Endothelial cell of umbilical vein (primary cell): ENCODE measurements at regions not wholly inside any gene's neighbourhood (a gene's known extent, or its start where the extent isn't known, plus 50 kb on each side); places are given as distances from the start of the nearest gene placed in this dataset.

Experiments used
- BruUV-seq: library from RNA; stranded (reverse); fragments of 400-500 nt; replicated peaks from 2 replicates; lab custom pipeline; 2021; lab: Mats Ljungman, UMichigan
- CTCF ChIA-PET: fragments of 300-600, 350-600 bp; sonication (Branson Sonifier 250); formaldehyde crosslinking; loops from one replicate; lab custom pipeline; 2021; ENCODE audit warnings: antibody characterized with exemption, inconsistent platforms; lab: Charles Lee
- POLR2A ChIA-PET: fragments of 300-600, 350-600 bp; sonication (Branson Sonifier 250); formaldehyde crosslinking; loops from one replicate; lab custom pipeline; 2021; ENCODE audit warnings: antibody characterized with exemption, inconsistent platforms; lab: Charles Lee
- DNase-seq: peaks from one replicate; pipeline ENCODE4 v3.0.0-alpha.2; 2011; ENCODE audit warnings: low read depth, low spot score
- FAIRE-seq: peaks from 2 replicates; lab custom pipeline; 2011; peaks lifted over from hg19 to GRCh38; lab: Jason Lieb, UNC
- H2AFZ ChIP-seq: 2 replicates; pipeline ENCODE4 v1.6.0; 2012; ENCODE audit warnings: low read depth, low read length, control low read depth, inconsistent platforms
- H3K27ac ChIP-seq: 2 replicates; pipeline ENCODE4 v1.5.1; 2011; ENCODE audit warnings: low read depth, mild to moderate bottlenecking, control low read depth, low read length, moderate library complexity; ENCODE audit not compliant: insufficient read depth
- H3K27me3 ChIP-seq, 2 experiments: 2 replicates each; pipeline versions ENCODE4 v1.6.0 to v1.6.1; 2011; ENCODE audit warnings: low read length in 2 of 2, mixed read lengths in 1 of 2; ENCODE audit not compliant: control insufficient read depth in 2 of 2, insufficient read depth in 2 of 2
- H3K36me3 ChIP-seq, 2 experiments: 2 replicates in 1 of 2; 3 replicates in 1 of 2; pipeline ENCODE4 v1.5.1; 2011; ENCODE audit warnings: low read length in 2 of 2, mild to moderate bottlenecking in 1 of 2, moderate library complexity in 1 of 2; ENCODE audit not compliant: control insufficient read depth in 2 of 2, insufficient read depth in 2 of 2; ENCODE audit errors: extremely low read depth in 1 of 2
- H3K4me1 ChIP-seq: 3 replicates; pipeline ENCODE4 v1.5.1; 2011; ENCODE audit warnings: mild to moderate bottlenecking, low read length; ENCODE audit not compliant: control insufficient read depth, insufficient read depth; ENCODE audit errors: extremely low read depth
- H3K4me2 ChIP-seq: 2 replicates; pipeline ENCODE4 v1.6.1; 2011; ENCODE audit warnings: low read length, control low read depth, mixed read lengths; ENCODE audit not compliant: insufficient read depth
- H3K4me3 ChIP-seq, 3 experiments: fragments of 200-600 bp in 1 of 3; sonication (generic), shearing (Covaris generic) in 1 of 3; replicated peaks in 1 of 3; 2 replicates each; pipeline ENCODE4 v1.5.1; 2011 to 2016; ENCODE audit warnings: control low read depth in 3 of 3, low read length in 3 of 3, mild to moderate bottlenecking in 2 of 3, inconsistent platforms in 1 of 3, low read depth in 1 of 3, moderate library complexity in 1 of 3; ENCODE audit not compliant: insufficient read depth in 1 of 3
- H3K79me2 ChIP-seq: 2 replicates; pipeline ENCODE4 v1.6.0; 2012; ENCODE audit warnings: low read length, inconsistent platforms; ENCODE audit not compliant: control insufficient read depth, insufficient read depth
- H3K9ac ChIP-seq: replicated peaks from 2 replicates; pipeline ENCODE3; 2011; ENCODE audit warnings: low read length, control low read depth; ENCODE audit not compliant: insufficient read depth; ENCODE audit errors: extremely low read depth
- H3K9me1 ChIP-seq: replicated peaks from 3 replicates; pipeline ENCODE4 v1.6.0; 2011; ENCODE audit warnings: mild to moderate bottlenecking, low read length; ENCODE audit not compliant: control insufficient read depth, insufficient read depth; ENCODE audit errors: extremely low read depth
- H3K9me3 ChIP-seq: replicated peaks from 2 replicates; pipeline ENCODE4 v1.5.1; 2012; ENCODE audit warnings: low read length, inconsistent platforms; ENCODE audit not compliant: control insufficient read depth, insufficient read depth
- H4K20me1 ChIP-seq: replicated peaks from 2 replicates; pipeline ENCODE3; 2011; ENCODE audit warnings: mild to moderate bottlenecking, low read length; ENCODE audit not compliant: control insufficient read depth, insufficient read depth; ENCODE audit errors: extremely low read depth
- EZH2 ChIP-seq: IDR thresholded peaks from 2 replicates; pipeline ENCODE4 v1.6.1; 2012; ENCODE audit warnings: borderline replicate concordance, low read depth, mild to moderate bottlenecking, moderate library complexity, low read length, inconsistent platforms; ENCODE audit not compliant: severe bottlenecking
- FOS ChIP-seq: IDR thresholded peaks from 2 replicates; pipeline ENCODE4 v1.6.1; 2011; ENCODE audit warnings: mild to moderate bottlenecking, low read length, moderate library complexity, borderline replicate concordance; ENCODE audit not compliant: insufficient read depth
- GATA2 ChIP-seq: IDR thresholded peaks from 2 replicates; pipeline ENCODE4 v1.7.0; 2011; ENCODE audit warnings: low read depth, mild to moderate bottlenecking, moderate library complexity, mixed read lengths, low read length; ENCODE audit not compliant: insufficient read length, insufficient read depth
- JUN ChIP-seq: IDR thresholded peaks from 2 replicates; pipeline ENCODE4 v1.6.1; 2011; ENCODE audit warnings: borderline replicate concordance, low read depth; ENCODE audit not compliant: insufficient read length, insufficient read depth
- MYC ChIP-seq: IDR thresholded peaks from one replicate; pipeline ENCODE4 v1.6.1; 2011; ENCODE audit warnings: mild to moderate bottlenecking, low read depth, low read length
- POLR2A ChIP-seq: IDR thresholded peaks from 2 replicates; pipeline ENCODE4 v1.6.1; 2012; ENCODE audit warnings: low read depth, mild to moderate bottlenecking, control low read depth, low read length
- POLR2AphosphoS5 ChIP-seq: IDR thresholded peaks from 2 replicates; pipeline ENCODE4 v1.6.1; 2012; ENCODE audit warnings: low read depth, mild to moderate bottlenecking, control low read depth, low read length, moderate library complexity; ENCODE audit not compliant: insufficient read depth
- dilution Hi-C: fragments of 300-500 bp; cut with MboI; formaldehyde crosslinking; loops from one replicate; pipeline ENCODE4 v1.15.0; 2019; ENCODE audit warnings: low sequenced_read_pairs; ENCODE audit not compliant: extremely low pct_ligation_motif_present
- intact Hi-C: fragments of 100-400 bp; cut with micrococcal nuclease; formaldehyde crosslinking; loops from one replicate; pipeline ENCODE4 v1.10.0; 2022
- TF ChIP-seq, protein P1 (sequence below): IDR thresholded peaks from 2 replicates; pipeline ENCODE4 v1.6.1; 2011; ENCODE audit not compliant: insufficient read depth, insufficient read length
- TF ChIP-seq, protein P2 (sequence below), 2 donors: IDR thresholded peaks; 1 replicate in 1 of 2; 2 replicates in 1 of 2; pipeline ENCODE4 v1.5.1; 2011; ENCODE audit warnings: low read length in 2 of 2, mild to moderate bottlenecking in 2 of 2, moderate library complexity in 2 of 2, control low read depth in 1 of 2, inconsistent platforms in 1 of 2, low read depth in 1 of 2; ENCODE audit not compliant: insufficient read depth in 1 of 2; ENCODE audit errors: extremely low read depth in 1 of 2

DNA sequence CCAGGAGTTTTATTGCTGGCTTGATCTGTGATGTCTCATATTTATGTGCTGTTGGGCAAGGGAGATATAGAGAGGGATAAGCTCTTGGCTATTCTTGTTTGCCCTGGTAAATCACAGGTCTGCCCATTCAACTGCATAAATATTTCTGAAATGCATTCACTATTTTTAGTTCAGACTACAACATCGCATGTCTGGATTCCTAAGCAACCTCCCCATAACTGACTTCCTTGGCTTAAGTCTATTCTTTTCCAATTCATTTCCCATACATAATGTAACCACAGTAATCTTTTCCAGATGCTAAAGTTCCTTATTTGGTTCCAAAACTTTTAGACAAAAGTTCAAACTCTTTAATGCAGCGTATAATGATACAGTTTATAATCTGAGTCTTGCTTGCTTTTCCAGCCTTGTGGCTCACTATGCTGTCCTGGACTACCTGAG lies 321.4 kb upstream of the ACTBL2 start:
- Histone ChIP-seq H3K9ac (no peak overlapping the region), H3K27ac (no peak overlapping the region), H4K20me1 (no peaks in the 10 kb centered on the region), H3K4me1 (peaks cover 2% of the 10 kb centered on the region), H3K4me2 (no peak overlapping the region), H3K9me1 (no peaks in the 10 kb centered on the region), H3K27me3 (no peaks in the 10 kb centered on the region), H2AFZ (no peak overlapping the region), H3K9me3 (no peaks in the 10 kb centered on the region), H3K4me3 (no peak overlapping the region), H3K79me2 (no peaks in the 10 kb centered on the region), H3K36me3 (no peaks in the 10 kb centered on the region)
- DNase-seq, result no peak
- TF ChIP-seq FOS, result no peak
- TF ChIP-seq JUN, result no peak
- no peak for TF ChIP-seq POLR2AphosphoS5
- TF ChIP-seq MYC, result no peak
- TF ChIP-seq, protein P1, sequence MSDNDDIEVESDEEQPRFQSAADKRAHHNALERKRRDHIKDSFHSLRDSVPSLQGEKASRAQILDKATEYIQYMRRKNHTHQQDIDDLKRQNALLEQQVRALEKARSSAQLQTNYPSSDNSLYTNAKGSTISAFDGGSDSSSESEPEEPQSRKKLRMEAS, result no peak
- TF ChIP-seq EZH2, result no peak
- no peak for TF ChIP-seq GATA2
- TF ChIP-seq, protein P2, sequence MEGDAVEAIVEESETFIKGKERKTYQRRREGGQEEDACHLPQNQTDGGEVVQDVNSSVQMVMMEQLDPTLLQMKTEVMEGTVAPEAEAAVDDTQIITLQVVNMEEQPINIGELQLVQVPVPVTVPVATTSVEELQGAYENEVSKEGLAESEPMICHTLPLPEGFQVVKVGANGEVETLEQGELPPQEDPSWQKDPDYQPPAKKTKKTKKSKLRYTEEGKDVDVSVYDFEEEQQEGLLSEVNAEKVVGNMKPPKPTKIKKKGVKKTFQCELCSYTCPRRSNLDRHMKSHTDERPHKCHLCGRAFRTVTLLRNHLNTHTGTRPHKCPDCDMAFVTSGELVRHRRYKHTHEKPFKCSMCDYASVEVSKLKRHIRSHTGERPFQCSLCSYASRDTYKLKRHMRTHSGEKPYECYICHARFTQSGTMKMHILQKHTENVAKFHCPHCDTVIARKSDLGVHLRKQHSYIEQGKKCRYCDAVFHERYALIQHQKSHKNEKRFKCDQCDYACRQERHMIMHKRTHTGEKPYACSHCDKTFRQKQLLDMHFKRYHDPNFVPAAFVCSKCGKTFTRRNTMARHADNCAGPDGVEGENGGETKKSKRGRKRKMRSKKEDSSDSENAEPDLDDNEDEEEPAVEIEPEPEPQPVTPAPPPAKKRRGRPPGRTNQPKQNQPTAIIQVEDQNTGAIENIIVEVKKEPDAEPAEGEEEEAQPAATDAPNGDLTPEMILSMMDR (IDR thresholded peaks at IDR 0.05; ENCODE audit: extremely low read depth in 1 of 2, insufficient read depth in 1 of 2, low read depth in 1 of 2, low read length in 2 of 2), result no peak
- TF ChIP-seq POLR2A, result no peak
- ChIA-PET CTCF (no interaction called here), POLR2A (no interaction called here)
- FAIRE-seq, result no peak
- intact Hi-C loops (no loop called here), dilution Hi-C loops (no loop called here)
- no TSS peak for BruUV-seq
